Activated naive CD4-positive, alpha-beta T cell treated with anti-CD3 and anti-CD28 coated beads for 36 hours (primary cell): ENCODE measurements at regions not wholly inside any gene's neighbourhood (a gene's known extent, or its start where the extent isn't known, plus 50 kb on each side); places are given as distances from the start of the nearest gene placed in this dataset.
"Not testable (repeated sequence)": the region's sequence is repeated elsewhere in the genome, so short reads cannot be mapped to it uniquely, and the experiment has no call there.

Source experiments
- CTCF ChIA-PET: fragments of 350-600 bp; sonication (Branson Sonifier 250); formaldehyde crosslinking; loops from one replicate; lab custom pipeline; 2021; ENCODE audit warnings: antibody characterized with exemption; lab: Charles Lee
- DNase-seq: peaks from one replicate; pipeline ENCODE4 v3.0.0-alpha.2; 2020
- H3K27ac Mint-ChIP-seq: one replicate; pipeline ENCODE4 v1.8.0; 2021; ENCODE audit warnings: mild to moderate bottlenecking, mixed read lengths
- H3K27me3 Mint-ChIP-seq: one replicate; pipeline ENCODE4 v1.8.0; 2021; ENCODE audit warnings: low read depth, mixed read lengths
- H3K36me3 Mint-ChIP-seq: one replicate; pipeline ENCODE4 v1.8.0; 2021; ENCODE audit warnings: low read depth, mixed read lengths
- H3K4me1 Mint-ChIP-seq: one replicate; pipeline ENCODE4 v1.8.0; 2021; ENCODE audit warnings: low read depth, mixed read lengths
- H3K4me3 Mint-ChIP-seq: one replicate; pipeline ENCODE4 v1.8.0; 2021; ENCODE audit warnings: mild to moderate bottlenecking, moderate library complexity, mixed read lengths
- H3K9me3 Mint-ChIP-seq: one replicate; pipeline ENCODE4 v1.8.0; 2021; ENCODE audit warnings: mixed read lengths
- intact Hi-C: fragments of 100-400 bp; cut with micrococcal nuclease; formaldehyde crosslinking; loops from one replicate; pipeline ENCODE4 v1.15.1; 2023

DNA sequence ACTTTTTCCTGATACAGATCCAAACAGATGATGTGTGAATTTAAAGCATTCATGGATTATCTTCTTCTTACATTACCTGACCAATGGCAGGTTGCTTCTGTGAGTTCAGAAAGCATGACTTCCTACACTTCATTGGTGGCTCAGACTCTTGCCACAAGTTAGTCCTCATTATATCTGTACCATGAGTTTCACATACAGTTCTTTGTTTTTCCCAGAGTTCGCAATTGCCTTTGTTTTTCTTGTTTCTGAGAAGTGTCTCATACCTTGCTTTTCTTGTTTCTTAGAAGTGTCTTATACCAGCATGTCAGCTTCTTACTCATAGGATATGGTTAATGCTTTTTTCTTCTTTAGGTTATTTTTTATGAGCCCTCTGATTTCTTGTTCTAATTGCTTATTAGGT, 133.8 kb upstream of the TLE3 start:
- Mint-ChIP-seq H3K9me3 (peaks cover 26% of the 10 kb centered on the region), H3K36me3 (peaks cover 4% of the 10 kb centered on the region), H3K27me3 (no peaks in the 10 kb centered on the region), H3K27ac (no peak overlapping the region), H3K4me3 (no peak overlapping the region), H3K4me1 (peaks cover 19% of the 10 kb centered on the region)
- DNase-seq: no peak
- intact Hi-C loops: loop anchor here (10.0 kb wide), 1 partner anchor 517 kb away; no protein-coding TSS in a partner anchor
- CTCF ChIA-PET: no interaction called here

DNA sequence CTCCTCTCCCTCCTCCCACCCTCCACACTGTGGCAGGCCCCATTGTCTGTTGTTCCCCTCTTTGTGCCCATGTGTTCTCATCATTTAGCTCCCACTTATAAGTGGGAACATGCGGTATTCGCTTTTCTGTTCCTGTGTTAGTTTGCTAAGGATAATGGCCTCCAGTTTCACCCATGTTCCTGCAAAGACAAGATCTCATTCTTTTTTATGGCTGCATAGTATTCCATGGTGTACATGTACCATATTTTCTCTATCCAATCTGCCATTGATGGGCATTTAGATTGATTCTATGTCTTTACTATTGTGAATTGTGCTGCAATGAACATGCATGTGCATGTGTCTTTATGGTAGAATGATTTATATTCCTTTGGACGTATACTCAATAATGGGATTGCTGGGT, 130.2 kb upstream of the TLE3 start:
- H3K27ac Mint-ChIP-seq: not testable (repeated sequence)

DNA sequence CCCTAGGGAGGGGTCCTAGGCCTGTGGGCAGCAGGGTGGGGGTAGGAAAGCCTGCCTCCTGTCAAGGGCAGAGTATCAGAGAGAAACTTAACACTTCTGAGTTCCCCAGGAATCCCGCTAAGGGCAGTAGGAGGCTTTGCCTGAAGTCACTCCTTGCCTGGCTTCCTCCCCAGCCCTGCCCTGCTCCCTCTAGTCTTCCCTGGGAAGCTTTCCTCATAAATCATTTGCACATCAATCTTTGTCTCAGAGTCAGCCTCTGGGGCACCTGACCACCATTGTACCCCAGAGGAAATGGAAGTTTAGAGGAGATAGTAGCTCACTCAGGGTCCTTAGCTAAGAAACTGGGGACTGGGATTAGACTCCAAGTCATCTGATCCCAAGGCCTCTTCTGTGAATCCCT, 129.4 kb upstream of the TLE3 start:
- CTCF ChIA-PET: no interaction called here
- peaks cover 4% of the 10 kb centered on the region for H3K36me3 Mint-ChIP-seq
- H3K27ac Mint-ChIP-seq: no peak overlapping the region
- H3K9me3 Mint-ChIP-seq: peaks cover 21% of the 10 kb centered on the region
- peaks cover 11% of the 10 kb centered on the region for H3K4me1 Mint-ChIP-seq
- peaks cover 1% of the 10 kb centered on the region for H3K27me3 Mint-ChIP-seq
- intact Hi-C loops: loop anchor here (5.0 kb wide), 1 partner anchor 860 kb away; no protein-coding TSS in a partner anchor
- H3K4me3 Mint-ChIP-seq: no peak overlapping the region
- no peak for DNase-seq

More for the DNA sequence above, 130.2 kb upstream of the TLE3 start:
- CTCF ChIA-PET, DNase-seq, H3K4me3 Mint-ChIP-seq, H3K27me3 Mint-ChIP-seq, H3K36me3 Mint-ChIP-seq, H3K4me1 Mint-ChIP-seq: not testable (repeated sequence)
- H3K9me3 Mint-ChIP-seq: peaks cover 26% of the 10 kb centered on the region
- intact Hi-C loops: loop anchor here (5.0 kb wide), 1 partner anchor 861 kb away; no protein-coding TSS in a partner anchor

DNA sequence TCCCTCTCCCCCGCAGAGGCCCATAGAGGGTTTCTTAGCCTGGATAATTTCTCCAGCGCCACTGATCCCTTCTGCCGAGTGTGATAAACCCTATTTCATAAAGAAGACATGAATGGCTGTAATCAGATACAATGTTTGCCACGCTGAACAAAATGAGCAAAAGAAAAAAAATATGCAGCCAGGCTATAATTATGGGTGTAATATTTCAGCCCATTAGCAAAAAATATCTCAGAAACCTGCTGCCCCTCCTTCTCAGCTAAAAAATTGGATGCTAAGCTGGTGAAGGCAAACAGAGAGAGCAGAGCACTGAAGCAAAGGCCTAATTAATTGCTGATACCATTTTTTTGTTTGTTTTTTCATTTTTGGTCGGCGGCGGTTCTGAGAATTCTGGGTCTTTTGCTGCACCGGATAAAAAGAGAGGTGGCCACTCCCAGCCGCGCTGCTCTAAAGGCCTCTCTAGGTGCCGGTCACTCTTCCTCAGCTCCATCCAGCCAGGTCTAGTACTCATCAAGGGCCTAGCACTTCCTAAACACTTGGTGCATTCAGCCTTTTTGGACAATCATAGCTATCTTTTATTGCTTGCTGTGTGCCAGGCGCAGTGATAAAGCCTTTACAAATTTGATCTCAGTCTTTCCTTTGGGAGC, 128.7 kb upstream of the TLE3 start:
- Mint-ChIP-seq H3K27ac (no peak overlapping the region), H3K27me3 (peaks cover 2% of the 10 kb centered on the region), H3K9me3 (peaks cover 14% of the 10 kb centered on the region), H3K36me3 (no peaks in the 10 kb centered on the region), H3K4me1 (peaks cover 11% of the 10 kb centered on the region), H3K4me3 (no peak overlapping the region)
- DNase-seq: no peak
- CTCF ChIA-PET: interaction anchor here (1.0 kb wide), 1 partner anchor 12 kb away, joined by 3 read pairs; no protein-coding TSS in a partner anchor
- intact Hi-C loops: loop anchor here (5.0 kb wide), 1 partner anchor 859 kb away; no protein-coding TSS in a partner anchor

DNA sequence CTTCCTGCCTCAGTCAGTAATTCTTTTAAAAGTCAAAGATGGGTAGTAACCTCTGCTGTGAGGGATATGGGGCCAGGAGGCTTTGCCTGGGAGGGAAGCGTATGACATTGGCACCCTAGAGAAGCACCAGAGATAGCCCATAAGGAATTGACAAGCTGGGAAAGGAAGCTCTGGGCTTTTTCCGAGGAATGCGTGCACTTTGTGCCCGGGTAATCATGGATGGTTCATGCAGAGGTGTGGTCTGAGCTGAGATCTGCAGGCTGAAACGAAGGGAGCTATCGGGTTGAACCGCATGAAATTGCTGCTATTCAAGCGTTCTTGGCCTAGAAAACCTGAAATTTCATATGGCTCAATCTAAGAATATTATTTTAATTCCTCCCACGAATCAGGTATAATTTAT, 127.7 kb upstream of the TLE3 start:
- intact Hi-C loops: loop anchor here (5.0 kb wide), 1 partner anchor 858 kb away; no protein-coding TSS in a partner anchor
- CTCF ChIA-PET: no interaction called here
- Mint-ChIP-seq H3K4me1 (peaks cover 11% of the 10 kb centered on the region), H3K9me3 (peaks cover 10% of the 10 kb centered on the region), H3K4me3 (no peak overlapping the region), H3K27me3 (peaks cover 2% of the 10 kb centered on the region), H3K36me3 (no peaks in the 10 kb centered on the region), H3K27ac (no peak overlapping the region)
- no peak for DNase-seq

DNA sequence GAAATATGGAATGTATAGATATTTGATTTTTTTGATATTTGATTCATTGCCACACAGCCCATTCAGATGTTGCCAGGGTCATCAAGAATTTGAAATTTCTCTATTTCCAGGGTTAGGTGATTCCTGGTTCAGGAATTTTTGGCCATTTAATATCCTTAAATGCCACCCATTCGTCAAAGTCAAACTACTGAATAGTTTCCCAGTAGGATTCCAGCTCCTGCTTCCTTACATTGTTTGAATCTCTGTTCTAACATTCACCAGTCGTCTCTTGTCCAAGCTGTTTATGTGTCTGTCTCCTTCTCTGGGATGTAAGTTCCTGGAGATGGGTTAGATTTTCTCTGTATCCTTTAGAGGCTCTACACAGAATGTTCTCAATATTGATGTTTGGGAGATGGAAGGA, 124.9 kb upstream of the TLE3 start:
- H3K27me3 Mint-ChIP-seq: peaks cover 2% of the 10 kb centered on the region

DNA sequence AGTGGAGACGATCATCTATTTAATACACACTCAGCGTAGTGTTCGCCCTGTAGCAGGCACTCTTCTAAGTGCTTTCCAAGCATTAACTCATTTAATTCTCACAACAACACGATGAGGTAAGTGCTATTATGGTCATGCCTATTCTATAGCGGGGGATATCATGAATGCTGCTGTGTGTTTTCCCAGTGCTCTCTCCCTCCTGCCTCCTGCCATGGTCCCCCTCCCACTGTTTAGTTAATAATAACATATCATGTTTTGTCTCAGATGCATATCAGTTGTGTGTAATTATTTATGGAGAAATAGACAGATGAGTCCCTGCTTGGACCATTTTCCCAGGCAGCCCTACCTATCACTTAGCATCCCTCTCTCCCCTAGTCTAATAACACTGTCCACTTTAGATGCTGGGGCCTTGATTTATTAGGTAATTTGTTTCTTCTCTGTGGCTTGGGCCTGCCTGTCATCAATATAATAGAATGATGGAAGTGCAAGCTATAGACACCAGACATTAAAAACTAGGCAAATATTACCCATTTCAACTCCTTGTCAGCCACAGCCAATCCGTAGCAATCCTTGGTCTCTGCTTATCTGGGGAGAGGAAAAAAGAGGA, 122.9 kb upstream of the TLE3 start:
- no peak for DNase-seq
- Mint-ChIP-seq H3K36me3 (no peaks in the 10 kb centered on the region), H3K4me3 (no peak overlapping the region), H3K9me3 (no peaks in the 10 kb centered on the region), H3K27me3 (peaks cover 2% of the 10 kb centered on the region), H3K4me1 (peaks cover 11% of the 10 kb centered on the region), H3K27ac (no peak overlapping the region)
- CTCF ChIA-PET: no interaction called here
- intact Hi-C loops: no loop called here

More for the DNA sequence above, 124.9 kb upstream of the TLE3 start:
- H3K27ac Mint-ChIP-seq: no peak overlapping the region
- DNase-seq: no peak
- no peaks in the 10 kb centered on the region for H3K36me3 Mint-ChIP-seq
- H3K4me1 Mint-ChIP-seq: peaks cover 11% of the 10 kb centered on the region
- CTCF ChIA-PET: no interaction called here
- H3K9me3 Mint-ChIP-seq: no peaks in the 10 kb centered on the region
- intact Hi-C loops: no loop called here
- no peak overlapping the region for H3K4me3 Mint-ChIP-seq

DNA sequence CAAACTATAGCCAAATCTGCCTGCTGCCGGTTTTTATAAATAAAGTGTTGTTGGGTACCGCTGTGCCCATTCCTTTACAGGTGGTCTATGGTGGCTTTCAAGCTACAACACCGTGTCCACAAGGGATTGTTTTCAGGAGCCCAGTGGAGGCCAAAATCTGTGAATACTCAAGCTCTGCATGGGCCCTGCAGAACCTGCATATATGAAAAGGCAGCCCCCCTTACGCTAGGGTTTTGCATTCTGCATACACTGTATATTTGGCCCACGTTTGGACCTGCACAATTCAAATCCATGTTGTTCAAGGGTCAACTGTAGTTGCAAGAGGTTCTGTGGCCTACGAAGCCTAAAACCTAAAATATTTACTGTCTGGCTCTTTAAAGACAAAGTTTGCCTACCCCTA, 122.2 kb upstream of the TLE3 start:
- no peak overlapping the region for H3K27ac Mint-ChIP-seq
- H3K36me3 Mint-ChIP-seq: no peaks in the 10 kb centered on the region
- H3K27me3 Mint-ChIP-seq: peaks cover 2% of the 10 kb centered on the region
- no peaks in the 10 kb centered on the region for H3K9me3 Mint-ChIP-seq
- intact Hi-C loops: no loop called here
- no peak for DNase-seq
- CTCF ChIA-PET: interaction anchor here (0.8 kb wide), 1 partner anchor 14 kb away, joined by 3 read pairs; no protein-coding TSS in a partner anchor
- H3K4me1 Mint-ChIP-seq: peaks cover 11% of the 10 kb centered on the region
- no peak overlapping the region for H3K4me3 Mint-ChIP-seq

DNA sequence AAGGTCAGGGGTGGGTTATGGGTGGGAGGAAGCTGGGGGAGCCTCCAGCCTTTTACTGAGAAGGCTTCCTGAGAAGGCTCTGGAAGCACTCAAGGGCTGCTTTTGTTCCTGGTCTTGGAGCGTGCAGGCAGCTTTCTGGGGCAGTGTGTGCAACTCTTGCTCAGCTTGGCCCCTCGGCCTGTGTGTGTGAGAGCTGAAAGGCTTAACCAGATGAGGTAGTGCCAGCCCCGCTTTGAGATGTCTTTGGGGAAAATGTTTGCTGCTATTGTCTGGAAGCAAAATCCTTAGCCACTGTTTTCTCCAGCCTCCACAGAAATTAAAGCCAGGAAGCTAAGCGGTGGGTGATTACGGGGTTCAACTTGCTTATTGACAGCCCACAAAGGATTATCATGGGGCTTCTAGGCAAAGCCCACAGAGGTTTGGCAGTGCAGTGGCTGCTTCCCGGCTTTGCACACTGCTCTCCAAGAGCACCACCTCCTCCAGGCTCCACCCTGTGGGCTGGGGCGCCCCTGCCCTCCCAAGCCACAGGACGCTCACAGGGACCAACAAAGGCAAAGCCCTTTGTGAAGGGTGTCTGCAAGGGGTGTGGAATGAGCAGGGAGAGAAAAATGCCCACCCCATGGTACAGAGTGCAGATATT, 121.7 kb upstream of the TLE3 start:
- no peak overlapping the region for H3K27ac Mint-ChIP-seq
- no peaks in the 10 kb centered on the region for H3K9me3 Mint-ChIP-seq
- peaks cover 2% of the 10 kb centered on the region for H3K27me3 Mint-ChIP-seq
- no peak overlapping the region for H3K4me3 Mint-ChIP-seq
- peaks cover 11% of the 10 kb centered on the region for H3K4me1 Mint-ChIP-seq
- intact Hi-C loops: no loop called here
- no peaks in the 10 kb centered on the region for H3K36me3 Mint-ChIP-seq
- CTCF ChIA-PET: interaction anchor here (0.8 kb wide), 1 partner anchor 15 kb away, joined by 3 read pairs; no protein-coding TSS in a partner anchor
- DNase-seq: no peak

DNA sequence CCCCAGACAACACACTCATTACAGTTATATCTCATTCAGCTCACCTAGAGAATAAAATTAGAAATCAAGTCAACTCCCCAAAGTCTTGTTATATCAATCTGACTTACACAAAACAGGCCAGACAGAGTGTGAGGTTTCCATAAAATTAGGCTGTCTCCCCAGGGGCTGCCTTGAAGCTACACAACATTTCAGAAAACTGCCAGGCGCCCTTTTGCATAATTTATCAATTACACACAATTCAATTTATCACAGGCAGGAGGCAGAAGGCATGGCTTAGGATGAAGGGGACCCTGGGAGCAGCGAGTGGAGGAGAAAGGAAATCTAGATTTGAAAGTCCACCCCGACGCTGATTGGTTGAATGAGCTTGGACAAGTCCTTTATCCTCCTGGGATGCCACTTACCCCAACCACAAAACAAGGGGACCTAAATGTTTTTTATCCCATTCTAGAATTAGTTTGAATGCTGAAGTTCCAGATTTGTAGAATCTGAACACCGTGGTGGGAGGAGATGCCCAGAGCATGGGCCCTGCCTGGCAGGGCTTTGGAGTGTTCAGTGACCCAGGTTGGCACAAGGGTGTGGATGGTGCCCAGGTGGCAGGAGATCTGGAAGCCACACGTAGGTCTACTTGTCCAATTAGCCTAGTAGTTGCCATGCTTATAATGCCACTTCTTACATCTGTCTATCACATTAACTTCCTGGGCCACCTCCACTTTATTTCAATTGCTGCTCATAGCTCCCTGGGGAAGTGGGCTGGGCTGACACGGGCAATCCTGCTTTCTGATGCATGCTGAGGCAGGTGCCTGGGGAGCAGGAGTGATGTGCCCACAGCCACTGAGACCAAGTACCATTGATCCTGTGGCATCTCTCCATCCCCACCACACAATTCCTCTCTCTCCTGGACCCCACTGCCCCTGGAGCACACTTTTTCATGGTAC, 119.8 kb upstream of the TLE3 start:
- CTCF ChIA-PET: interaction anchor here (0.6 to 0.9 kb wide), 2 partner anchors 489 to 740 kb away, joined by 3 to 5 read pairs; no protein-coding TSS in a partner anchor
- Mint-ChIP-seq H3K27me3 (peaks cover 2% of the 10 kb centered on the region), H3K36me3 (no peaks in the 10 kb centered on the region), H3K4me3 (no peak overlapping the region), H3K9me3 (no peaks in the 10 kb centered on the region), H3K27ac (no peak overlapping the region), H3K4me1 (no peaks in the 10 kb centered on the region)
- intact Hi-C loops: no loop called here
- DNase-seq: no peak

DNA sequence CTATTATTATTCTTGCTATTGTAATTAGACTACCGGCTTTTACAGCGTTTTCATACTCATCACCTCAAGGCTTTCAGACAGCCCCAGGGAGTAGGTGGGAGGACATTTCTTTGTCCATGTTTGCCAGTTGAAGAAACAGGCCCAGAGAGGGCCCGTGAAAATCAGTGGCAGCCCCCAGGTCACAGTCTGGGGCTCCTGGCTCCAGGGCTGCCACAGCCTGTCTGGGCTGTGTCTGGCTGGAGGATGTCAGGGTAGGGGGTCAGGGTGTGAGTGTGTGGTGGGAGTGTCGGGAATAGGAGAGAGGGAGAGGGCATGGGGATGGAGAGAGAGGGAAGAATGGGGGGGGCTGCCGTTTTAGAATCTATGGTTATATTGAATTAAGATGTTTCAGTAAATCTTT, 118.2 kb upstream of the TLE3 start:
- Mint-ChIP-seq H3K36me3 (no peaks in the 10 kb centered on the region), H3K27me3 (no peaks in the 10 kb centered on the region)
- CTCF ChIA-PET: no interaction called here

More for the DNA sequence above, 118.2 kb upstream of the TLE3 start:
- H3K4me3 Mint-ChIP-seq: no peak overlapping the region
- no peak for DNase-seq
- no peaks in the 10 kb centered on the region for H3K9me3 Mint-ChIP-seq
- no peak overlapping the region for H3K27ac Mint-ChIP-seq
- intact Hi-C loops: no loop called here
- H3K4me1 Mint-ChIP-seq: no peaks in the 10 kb centered on the region
